Upper lobe of left lung (tissue), 4 donors: ENCODE measurements at regions not wholly inside any gene's neighbourhood (a gene's known extent, or its start where the extent isn't known, plus 50 kb on each side); places are given as distances from the start of the nearest gene placed in this dataset.

Experiments
- EP300 ChIP-seq, 4 donors: sonication (generic); formaldehyde crosslinking; IDR thresholded peaks; one replicate each; pipeline ENCODE4 v1.5.1; 2017; ENCODE audit warnings: antibody characterized with exemption in 4 of 4, control low read depth in 2 of 4
- POLR2A ChIP-seq, 4 donors: fragments of 450-650 bp; IDR thresholded peaks; one replicate each; pipeline ENCODE4 v1.5.1; 2016 to 2017; ENCODE audit warnings: antibody characterized with exemption in 4 of 4, mild to moderate bottlenecking in 2 of 4
- POLR2AphosphoS5 ChIP-seq, 2 donors: sonication (generic); formaldehyde crosslinking; IDR thresholded peaks; one replicate each; pipeline ENCODE4 v1.5.1; 2017; ENCODE audit warnings: antibody characterized with exemption in 2 of 2
- TF ChIP-seq, protein P1 (sequence below), 6 experiments: fragments of 450-650 bp in 4 of 6; fragments of 200-600 bp in 2 of 6; sonication (generic) in 2 of 6; IDR thresholded peaks; one replicate each; pipeline ENCODE4 v1.5.1; 2016 to 2019; ENCODE audit warnings: antibody characterized with exemption in 6 of 6

DNA sequence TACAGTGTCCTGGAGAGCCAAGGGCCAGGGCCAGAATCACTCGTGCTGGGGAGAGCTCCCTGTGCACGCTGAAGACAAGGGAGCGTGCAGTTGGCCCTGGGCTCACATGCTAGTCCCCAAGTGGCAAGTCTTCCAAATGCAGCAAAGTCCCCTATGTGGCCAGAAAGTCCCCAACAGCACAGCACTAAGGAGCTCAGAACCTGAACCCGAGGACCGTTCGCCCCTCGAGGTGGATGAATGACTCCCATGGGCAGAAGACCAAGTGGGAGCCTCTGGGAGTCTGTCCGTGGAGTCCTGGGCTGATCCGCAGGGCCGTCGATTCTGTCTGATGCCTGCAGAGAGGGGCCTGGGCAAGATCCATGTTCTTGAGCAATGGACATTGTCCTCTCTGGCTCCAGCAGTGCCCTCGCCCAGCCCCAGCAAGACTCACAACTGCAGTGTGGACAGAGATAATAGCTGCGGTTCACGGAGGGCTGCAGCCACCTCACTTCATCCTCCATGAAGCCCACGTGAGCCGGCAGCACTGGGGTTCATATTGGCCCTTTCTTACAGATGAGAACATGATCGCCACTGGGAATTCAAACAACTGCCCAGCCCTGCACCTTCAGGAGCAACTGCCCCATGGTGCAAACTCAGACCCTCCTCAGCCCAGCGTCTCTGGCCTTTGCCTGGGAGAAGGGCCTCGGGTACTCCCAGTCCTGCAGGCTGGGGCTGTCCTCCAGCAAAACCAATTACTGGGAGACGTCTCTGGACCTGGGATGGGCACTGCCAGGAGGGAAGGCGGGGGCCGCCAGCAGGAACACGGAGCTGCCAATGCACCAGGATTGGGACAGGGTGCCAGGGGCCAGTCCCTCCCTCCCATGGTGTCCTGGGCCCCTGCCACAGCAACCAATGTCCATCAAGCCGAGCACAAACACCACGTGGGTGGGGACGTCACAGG, 243.7 kb downstream of the NPHP4 start:
- TF ChIP-seq, protein P1, sequence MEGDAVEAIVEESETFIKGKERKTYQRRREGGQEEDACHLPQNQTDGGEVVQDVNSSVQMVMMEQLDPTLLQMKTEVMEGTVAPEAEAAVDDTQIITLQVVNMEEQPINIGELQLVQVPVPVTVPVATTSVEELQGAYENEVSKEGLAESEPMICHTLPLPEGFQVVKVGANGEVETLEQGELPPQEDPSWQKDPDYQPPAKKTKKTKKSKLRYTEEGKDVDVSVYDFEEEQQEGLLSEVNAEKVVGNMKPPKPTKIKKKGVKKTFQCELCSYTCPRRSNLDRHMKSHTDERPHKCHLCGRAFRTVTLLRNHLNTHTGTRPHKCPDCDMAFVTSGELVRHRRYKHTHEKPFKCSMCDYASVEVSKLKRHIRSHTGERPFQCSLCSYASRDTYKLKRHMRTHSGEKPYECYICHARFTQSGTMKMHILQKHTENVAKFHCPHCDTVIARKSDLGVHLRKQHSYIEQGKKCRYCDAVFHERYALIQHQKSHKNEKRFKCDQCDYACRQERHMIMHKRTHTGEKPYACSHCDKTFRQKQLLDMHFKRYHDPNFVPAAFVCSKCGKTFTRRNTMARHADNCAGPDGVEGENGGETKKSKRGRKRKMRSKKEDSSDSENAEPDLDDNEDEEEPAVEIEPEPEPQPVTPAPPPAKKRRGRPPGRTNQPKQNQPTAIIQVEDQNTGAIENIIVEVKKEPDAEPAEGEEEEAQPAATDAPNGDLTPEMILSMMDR (IDR thresholded peaks at IDR 0.05), result no peak
- TF ChIP-seq EP300 (IDR thresholded peaks at IDR 0.05), result no peak
- TF ChIP-seq POLR2A (IDR thresholded peaks at IDR 0.05), result no peak
- no peak for TF ChIP-seq POLR2AphosphoS5 (IDR thresholded peaks at IDR 0.05)
